ENCODE measurements at regions not wholly inside any gene's neighbourhood (a gene's known extent, or its start where the extent isn't known, plus 50 kb on each side); places are given as distances from the start of the nearest gene placed in this dataset.

- no peak for TF ChIP-seq POLR2AphosphoS5 (IDR thresholded peaks at IDR 0.05)
- TF ChIP-seq CTCF (IDR thresholded peaks at IDR 0.05): no peak
- TF ChIP-seq POLR2A (IDR thresholded peaks at IDR 0.05): no peak
Observed at GRCh38 chr4:66034262-66034661, 364.0 kb upstream of the EPHA5 start.

All from breast epithelium (tissue), 3 donors.